ENCODE measurements at regions not wholly inside any gene's neighbourhood (a gene's known extent, or its start where the extent isn't known, plus 50 kb on each side); places are given as distances from the start of the nearest gene placed in this dataset.

GRCh38 chr5:118320121-118320520 is 668.2 kb downstream of the DTWD2 start:
- TF ChIP-seq EZH2 (IDR thresholded peaks at IDR 0.05) (no peak), EZH2phosphoT487 (IDR thresholded peaks at IDR 0.05) (no peak)
- Histone ChIP-seq H3K27ac (no peak overlapping the region), H3K4me1 (no peaks in the 10 kb centered on the region), H3F3A (ENCODE audit: low read depth) (no peaks in the 10 kb centered on the region), H3K9me3 (ENCODE audit: low read depth) (no peaks in the 10 kb centered on the region), H3K27me3 (no peaks in the 10 kb centered on the region), H3K36me3 (no peaks in the 10 kb centered on the region), H3K79me2 (ENCODE audit: low read depth) (no peaks in the 10 kb centered on the region), H3K9ac (no peak overlapping the region), H3K4me2 (no peak overlapping the region), H2AFZ (replicated peaks) (no peak overlapping the region), H4K20me1 (ENCODE audit: low read depth) (no peaks in the 10 kb centered on the region), H3K4me3 (no peak overlapping the region)
- peaks cover 23% of the 10 kb centered on the region for H3K9me3 Mint-ChIP-seq
- DNase-seq (ENCODE audit: low spot score), result no peak
- H3K4me3 Mint-ChIP-seq, result no peak overlapping the region
- no peaks in the 10 kb centered on the region for H3K36me3 Mint-ChIP-seq
- no peak overlapping the region for H3K27ac Mint-ChIP-seq
- H3K4me1 Mint-ChIP-seq, result no peaks in the 10 kb centered on the region
- peaks cover 2% of the 10 kb centered on the region for H3K27me3 Mint-ChIP-seq (ENCODE audit: insufficient read depth, low read depth)

GRCh38 chr5:118314931-118315330 is 673.4 kb downstream of the DTWD2 start:
- H3K9me3 Mint-ChIP-seq, result no peaks in the 10 kb centered on the region
- Histone ChIP-seq H4K20me1 (ENCODE audit: low read depth) (no peaks in the 10 kb centered on the region), H3K27ac (no peak overlapping the region), H2AFZ (replicated peaks) (no peak overlapping the region), H3K4me1 (no peaks in the 10 kb centered on the region), H3K9me3 (ENCODE audit: low read depth) (no peaks in the 10 kb centered on the region), H3K27me3 (no peaks in the 10 kb centered on the region), H3K4me3 (no peak overlapping the region), H3K36me3 (no peaks in the 10 kb centered on the region), H3K9ac (no peak overlapping the region), H3F3A (ENCODE audit: low read depth) (no peaks in the 10 kb centered on the region), H3K4me2 (no peak overlapping the region), H3K79me2 (ENCODE audit: low read depth) (no peaks in the 10 kb centered on the region)
- peaks cover 2% of the 10 kb centered on the region for H3K4me1 Mint-ChIP-seq
- H3K4me3 Mint-ChIP-seq, result no peak overlapping the region
- TF ChIP-seq EZH2 (IDR thresholded peaks at IDR 0.05) (no peak), CTCF (IDR thresholded peaks at IDR 0.05) (no peak), EZH2phosphoT487 (IDR thresholded peaks at IDR 0.05) (no peak)
- no peaks in the 10 kb centered on the region for H3K36me3 Mint-ChIP-seq
- no peak overlapping the region for H3K27ac Mint-ChIP-seq
- DNase-seq (ENCODE audit: low spot score), result no peak
- peaks cover 2% of the 10 kb centered on the region for H3K27me3 Mint-ChIP-seq (ENCODE audit: insufficient read depth, low read depth)

- no peaks in the 10 kb centered on the region for H3K4me1 ChIP-seq
- H3K27ac ChIP-seq, result no peak overlapping the region
- no peak overlapping the region for H3K4me3 ChIP-seq
- H3K36me3 Mint-ChIP-seq, result no peaks in the 10 kb centered on the region
- H3K9me3 Mint-ChIP-seq, result no peaks in the 10 kb centered on the region
- H3K27ac Mint-ChIP-seq, result no peak overlapping the region
- H3F3A ChIP-seq (ENCODE audit: low read depth), result no peaks in the 10 kb centered on the region
- no peaks in the 10 kb centered on the region for H3K79me2 ChIP-seq (ENCODE audit: low read depth)
- no peak for DNase-seq (ENCODE audit: low spot score)
- no peak overlapping the region for H3K4me2 ChIP-seq
- no peak overlapping the region for H3K4me3 Mint-ChIP-seq
- H3K27me3 Mint-ChIP-seq (ENCODE audit: insufficient read depth, low read depth), result no peaks in the 10 kb centered on the region
- peaks cover 4% of the 10 kb centered on the region for H3K4me1 Mint-ChIP-seq
- TF ChIP-seq EZH2 (IDR thresholded peaks at IDR 0.05) (no peak), EZH2phosphoT487 (IDR thresholded peaks at IDR 0.05) (no peak)
- no peaks in the 10 kb centered on the region for H3K36me3 ChIP-seq
- no peak overlapping the region for H3K9ac ChIP-seq
- H2AFZ ChIP-seq (replicated peaks), result no peak overlapping the region
- no peaks in the 10 kb centered on the region for H3K27me3 ChIP-seq
- no peaks in the 10 kb centered on the region for H4K20me1 ChIP-seq (ENCODE audit: low read depth)
- no peaks in the 10 kb centered on the region for H3K9me3 ChIP-seq (ENCODE audit: low read depth)
These were observed 677.1 kb downstream of the DTWD2 start for GRCh38 chr5:118311103-118311819.

- no peak overlapping the region for H2AFZ ChIP-seq (replicated peaks)
- H3K36me3 ChIP-seq, result no peaks in the 10 kb centered on the region
- H3K27ac ChIP-seq, result no peak overlapping the region
- H3K4me3 ChIP-seq, result no peak overlapping the region
- H4K20me1 ChIP-seq (ENCODE audit: low read depth), result no peaks in the 10 kb centered on the region
- H3K79me2 ChIP-seq (ENCODE audit: low read depth), result no peaks in the 10 kb centered on the region
- Mint-ChIP-seq H3K27me3 (ENCODE audit: insufficient read depth, low read depth) (no peaks in the 10 kb centered on the region), H3K4me1 (peaks cover 9% of the 10 kb centered on the region), H3K27ac (no peak overlapping the region), H3K36me3 (no peaks in the 10 kb centered on the region), H3K9me3 (no peaks in the 10 kb centered on the region), H3K4me3 (no peak overlapping the region)
- no peaks in the 10 kb centered on the region for H3K4me1 ChIP-seq
- H3K9ac ChIP-seq, result no peak overlapping the region
- no peaks in the 10 kb centered on the region for H3F3A ChIP-seq (ENCODE audit: low read depth)
- H3K9me3 ChIP-seq (ENCODE audit: low read depth), result no peaks in the 10 kb centered on the region
- no peak for DNase-seq (ENCODE audit: low spot score)
- H3K4me2 ChIP-seq, result no peak overlapping the region
- TF ChIP-seq EZH2 (IDR thresholded peaks at IDR 0.05), result no peak
- no peak for TF ChIP-seq EZH2phosphoT487 (IDR thresholded peaks at IDR 0.05)
- no peak for TF ChIP-seq CTCF (IDR thresholded peaks at IDR 0.05)
- H3K27me3 ChIP-seq, result no peaks in the 10 kb centered on the region
These were observed 677.9 kb downstream of the DTWD2 start for GRCh38 chr5:118310401-118310800.

All from neural progenitor cell (in vitro differentiated cells).